Caco-2 (cell line): ENCODE measurements at regions not wholly inside any gene's neighbourhood (a gene's known extent, or its start where the extent isn't known, plus 50 kb on each side); places are given as distances from the start of the nearest gene placed in this dataset.

Experiments used
- BruUV-seq: library from RNA; stranded (reverse); fragments of 400-500 nt; replicated peaks from 2 replicates; lab custom pipeline; 2021; lab: Mats Ljungman, UMichigan
- CTCF ChIA-PET: fragments of 300-600 bp; sonication (Branson Sonifier 250); formaldehyde crosslinking; loops from one replicate; lab custom pipeline; 2022; ENCODE audit warnings: antibody characterized with exemption; lab: Charles Lee
- POLR2A ChIA-PET: fragments of 300-600 bp; sonication (Branson Sonifier 250); formaldehyde crosslinking; loops from one replicate; lab custom pipeline; 2022; ENCODE audit warnings: antibody characterized with exemption; lab: Charles Lee
- DNase-seq, 2 experiments: peaks; one replicate each; pipeline versions ENCODE4 v3.0.0 to v3.0.0-alpha.2; 2020 to 2022
- H3K27me3 ChIP-seq: replicated peaks from 2 replicates; pipeline ENCODE4 v1.6.0; 2011; ENCODE audit warnings: low read length; ENCODE audit not compliant: control insufficient read depth, insufficient read depth
- H3K36me3 ChIP-seq: 2 replicates; pipeline ENCODE4 v1.5.1; 2011; ENCODE audit warnings: low read length; ENCODE audit not compliant: control insufficient read depth, insufficient read depth
- H3K4me1 ChIP-seq: fragments of 250-450 bp; sonication (Bioruptor Pico); 2 replicates; pipeline ENCODE4 v1.5.1; 2020; ENCODE audit warnings: mild to moderate bottlenecking
- H3K4me3 ChIP-seq: 2 replicates; pipeline ENCODE4 v1.5.1; 2011; ENCODE audit warnings: low read depth, mild to moderate bottlenecking, control low read depth, low read length
- H3K9me3 ChIP-seq: fragments of 250-450 bp; sonication (Bioruptor Pico); 2 replicates; pipeline ENCODE4 v1.5.1; 2020; ENCODE audit warnings: mild to moderate bottlenecking, moderate library complexity
- H3K27ac Mint-ChIP-seq: one replicate; pipeline ENCODE4 v1.8.0; 2022; ENCODE audit warnings: mixed read lengths; ENCODE audit not compliant: unreplicated experiment
- H3K27me3 Mint-ChIP-seq: one replicate; pipeline ENCODE4 v1.8.0; 2022; ENCODE audit warnings: mixed read lengths; ENCODE audit not compliant: insufficient read depth, unreplicated experiment
- H3K36me3 Mint-ChIP-seq: one replicate; pipeline ENCODE4 v1.8.0; 2022; ENCODE audit warnings: mild to moderate bottlenecking, mixed read lengths; ENCODE audit not compliant: insufficient read depth, unreplicated experiment
- H3K4me1 Mint-ChIP-seq: one replicate; pipeline ENCODE4 v1.8.0; 2022; ENCODE audit warnings: low read depth, mixed read lengths; ENCODE audit not compliant: unreplicated experiment
- H3K4me3 Mint-ChIP-seq: one replicate; pipeline ENCODE4 v1.8.0; 2022; ENCODE audit warnings: mild to moderate bottlenecking, moderate library complexity, mixed read lengths; ENCODE audit not compliant: unreplicated experiment
- H3K9me3 Mint-ChIP-seq: one replicate; pipeline ENCODE4 v1.8.0; 2022; ENCODE audit warnings: mixed read lengths; ENCODE audit not compliant: unreplicated experiment
- CTCF ChIP-seq, 2 experiments: fragments of 200-600 bp in 1 of 2; IDR thresholded peaks; 1 replicate in 1 of 2; 2 replicates in 1 of 2; pipeline versions ENCODE4 v1.5.1 to v1.8.0; 2011 to 2022; ENCODE audit warnings: antibody characterized with exemption in 1 of 2, control low read depth in 1 of 2, inconsistent platforms in 1 of 2, low read depth in 1 of 2, low read length in 1 of 2, mild to moderate bottlenecking in 1 of 2, moderate library complexity in 1 of 2; ENCODE audit not compliant: insufficient read depth in 1 of 2, severe bottlenecking in 1 of 2, unreplicated experiment in 1 of 2
- intact Hi-C: fragments of 100-400 bp; cut with micrococcal nuclease; formaldehyde crosslinking; loops from one replicate; pipeline ENCODE4 v1.10.0; 2022; ENCODE audit not compliant: unreplicated experiment

DNA sequence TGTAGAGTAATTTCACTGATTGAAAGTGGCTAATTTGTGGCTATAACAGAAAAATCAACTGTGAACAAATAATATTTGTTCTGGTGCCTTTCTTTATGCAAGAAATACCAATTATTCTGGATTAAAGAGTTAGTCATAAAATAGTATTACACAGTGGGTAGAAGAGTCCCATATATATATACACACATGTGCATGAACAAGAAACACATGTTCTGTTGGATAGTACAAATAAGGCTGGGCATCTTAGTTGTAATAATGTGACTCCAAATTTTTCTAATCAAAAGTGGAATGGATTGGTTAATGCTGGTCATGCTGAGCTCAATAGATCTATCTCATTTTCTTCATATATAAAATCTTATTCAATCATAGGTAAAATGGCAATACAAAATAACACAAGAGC, 179.4 kb downstream of the OGFRL1 start:
- BruUV-seq, result no TSS peak
- no peaks in the 10 kb centered on the region for H3K4me1 Mint-ChIP-seq
- no peaks in the 10 kb centered on the region for H3K27me3 Mint-ChIP-seq
- no peak overlapping the region for H3K4me3 ChIP-seq
- no peak for DNase-seq
- H3K36me3 ChIP-seq, result no peaks in the 10 kb centered on the region
- intact Hi-C loops, result no loop called here
- peaks cover 9% of the 10 kb centered on the region; the same call in 1 of the 2 replicates for H3K9me3 ChIP-seq
- H3K4me1 ChIP-seq, result no peaks in the 10 kb centered on the region
- H3K27me3 ChIP-seq, result no peaks in the 10 kb centered on the region
- TF ChIP-seq CTCF (IDR thresholded peaks at IDR 0.05; ENCODE audit: insufficient read depth in 1 of 2, low read depth in 1 of 2, low read length in 1 of 2, severe bottlenecking in 1 of 2, unreplicated experiment in 1 of 2), result no peak
- H3K9me3 Mint-ChIP-seq, result peaks cover 31% of the 10 kb centered on the region
- POLR2A ChIA-PET, result interaction anchor here (0.6 kb wide), 1 partner anchor 22 kb away, joined by 3 read pairs; no protein-coding TSS in a partner anchor
- CTCF ChIA-PET, result no interaction called here
- no peak overlapping the region for H3K4me3 Mint-ChIP-seq
- no peak overlapping the region for H3K27ac Mint-ChIP-seq
- peaks cover 5% of the 10 kb centered on the region for H3K36me3 Mint-ChIP-seq

DNA sequence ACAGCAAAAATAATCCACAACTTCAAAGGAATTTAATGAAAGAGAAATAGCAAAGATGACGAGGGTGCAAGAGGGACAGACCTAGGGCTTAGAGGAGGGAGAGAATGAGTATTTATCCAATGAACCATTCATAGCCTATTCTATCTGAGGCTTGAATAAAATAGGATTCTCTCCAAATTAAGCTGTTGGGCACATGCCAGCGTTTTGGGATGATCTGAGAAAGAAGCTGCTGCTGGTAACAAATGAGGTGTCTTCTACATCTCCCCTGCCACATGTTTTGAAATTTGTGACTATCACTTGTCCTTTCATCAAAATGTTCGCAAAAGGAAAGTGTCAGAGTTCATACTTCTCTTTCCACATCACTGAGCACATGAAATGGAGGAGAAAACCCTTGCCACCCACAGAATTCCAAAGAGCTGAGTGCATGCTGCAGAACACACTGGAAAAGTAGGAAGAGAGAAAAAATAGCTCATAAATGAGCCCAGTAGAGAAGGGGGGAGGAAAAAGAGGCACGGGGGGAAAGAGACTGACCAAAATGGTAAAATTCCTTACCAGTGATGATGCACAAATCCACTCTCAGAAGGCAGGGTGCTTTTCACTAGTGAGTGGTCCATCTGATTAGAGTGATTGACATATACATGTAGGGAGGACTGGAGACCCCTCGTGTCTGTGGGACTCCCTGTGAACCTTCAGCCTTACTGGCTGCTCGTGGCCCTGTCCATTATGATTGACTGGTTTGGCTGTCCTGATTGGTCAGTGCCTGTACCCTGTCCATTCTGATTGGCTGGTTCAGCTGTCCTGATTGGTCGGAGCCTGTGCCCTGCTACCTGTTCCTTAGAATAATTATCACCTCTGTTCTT, 180.5 kb downstream of the OGFRL1 start:
- H3K4me1 ChIP-seq, result no peaks in the 10 kb centered on the region
- Mint-ChIP-seq H3K4me1 (no peaks in the 10 kb centered on the region), H3K4me3 (no peak overlapping the region), H3K27me3 (no peaks in the 10 kb centered on the region), H3K27ac (no peak overlapping the region), H3K9me3 (peaks cover 24% of the 10 kb centered on the region), H3K36me3 (peaks cover 5% of the 10 kb centered on the region)
- H3K27me3 ChIP-seq, result no peaks in the 10 kb centered on the region
- CTCF ChIA-PET, result no interaction called here
- BruUV-seq, result no TSS peak
- POLR2A ChIA-PET, result no interaction called here
- H3K9me3 ChIP-seq, result peaks cover 9% of the 10 kb centered on the region; the same call in 1 of the 2 replicates
- no peak for TF ChIP-seq CTCF (IDR thresholded peaks at IDR 0.05; ENCODE audit: insufficient read depth in 1 of 2, low read depth in 1 of 2, low read length in 1 of 2, severe bottlenecking in 1 of 2, unreplicated experiment in 1 of 2)
- no peak overlapping the region for H3K4me3 ChIP-seq
- no peak for DNase-seq
- H3K36me3 ChIP-seq, result no peaks in the 10 kb centered on the region
- intact Hi-C loops, result no loop called here

DNA sequence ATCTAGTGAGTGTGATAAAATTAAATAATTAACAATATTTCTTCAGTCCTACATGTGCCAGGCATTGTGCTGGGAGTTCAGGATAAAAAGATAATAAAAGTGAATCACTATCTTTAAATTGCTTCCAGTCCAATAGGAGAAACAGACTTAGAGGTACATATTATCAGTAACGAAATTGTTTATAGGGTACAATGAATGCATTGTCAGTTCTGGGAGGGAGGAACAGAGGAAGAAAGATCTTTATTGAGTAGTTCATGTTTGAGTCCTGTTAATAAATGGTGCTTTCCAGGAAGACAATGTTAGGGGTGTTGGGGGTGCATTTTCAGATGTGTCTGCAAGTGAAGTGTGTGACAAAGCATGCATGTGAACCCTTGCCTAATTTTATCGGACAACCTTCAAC, 183.1 kb downstream of the OGFRL1 start:
- Histone ChIP-seq H3K4me1 (no peaks in the 10 kb centered on the region), H3K9me3 (no peaks in the 10 kb centered on the region; the same call in 1 of the 2 replicates), H3K4me3 (no peak overlapping the region), H3K27me3 (no peaks in the 10 kb centered on the region), H3K36me3 (no peaks in the 10 kb centered on the region)
- TF ChIP-seq CTCF (IDR thresholded peaks at IDR 0.05; ENCODE audit: insufficient read depth in 1 of 2, low read depth in 1 of 2, low read length in 1 of 2, severe bottlenecking in 1 of 2, unreplicated experiment in 1 of 2), result no peak
- BruUV-seq, result no TSS peak
- no peak overlapping the region for H3K27ac Mint-ChIP-seq
- ChIA-PET CTCF (no interaction called here), POLR2A (no interaction called here)
- peaks cover 5% of the 10 kb centered on the region for H3K36me3 Mint-ChIP-seq
- H3K27me3 Mint-ChIP-seq, result no peaks in the 10 kb centered on the region
- H3K9me3 Mint-ChIP-seq, result peaks cover 3% of the 10 kb centered on the region
- intact Hi-C loops, result no loop called here
- DNase-seq, result no peak
- no peaks in the 10 kb centered on the region for H3K4me1 Mint-ChIP-seq
- H3K4me3 Mint-ChIP-seq, result no peak overlapping the region
